GM19463 (cell line): ENCODE measurements at regions not wholly inside any gene's neighbourhood (a gene's known extent, or its start where the extent isn't known, plus 50 kb on each side); places are given as distances from the start of the nearest gene placed in this dataset.

Experiments
- ATAC-seq: cut with Tn5 transposase; IDR thresholded peaks from one replicate; pipeline ENCODE4 v1.9.1; 2021; ENCODE audit warnings: mild to moderate bottlenecking, moderate library complexity; ENCODE audit not compliant: unreplicated experiment

GRCh38 chr16:85464383-85465305 is 148.5 kb upstream of the GSE1 start:
- ATAC-seq: no peak

DNA sequence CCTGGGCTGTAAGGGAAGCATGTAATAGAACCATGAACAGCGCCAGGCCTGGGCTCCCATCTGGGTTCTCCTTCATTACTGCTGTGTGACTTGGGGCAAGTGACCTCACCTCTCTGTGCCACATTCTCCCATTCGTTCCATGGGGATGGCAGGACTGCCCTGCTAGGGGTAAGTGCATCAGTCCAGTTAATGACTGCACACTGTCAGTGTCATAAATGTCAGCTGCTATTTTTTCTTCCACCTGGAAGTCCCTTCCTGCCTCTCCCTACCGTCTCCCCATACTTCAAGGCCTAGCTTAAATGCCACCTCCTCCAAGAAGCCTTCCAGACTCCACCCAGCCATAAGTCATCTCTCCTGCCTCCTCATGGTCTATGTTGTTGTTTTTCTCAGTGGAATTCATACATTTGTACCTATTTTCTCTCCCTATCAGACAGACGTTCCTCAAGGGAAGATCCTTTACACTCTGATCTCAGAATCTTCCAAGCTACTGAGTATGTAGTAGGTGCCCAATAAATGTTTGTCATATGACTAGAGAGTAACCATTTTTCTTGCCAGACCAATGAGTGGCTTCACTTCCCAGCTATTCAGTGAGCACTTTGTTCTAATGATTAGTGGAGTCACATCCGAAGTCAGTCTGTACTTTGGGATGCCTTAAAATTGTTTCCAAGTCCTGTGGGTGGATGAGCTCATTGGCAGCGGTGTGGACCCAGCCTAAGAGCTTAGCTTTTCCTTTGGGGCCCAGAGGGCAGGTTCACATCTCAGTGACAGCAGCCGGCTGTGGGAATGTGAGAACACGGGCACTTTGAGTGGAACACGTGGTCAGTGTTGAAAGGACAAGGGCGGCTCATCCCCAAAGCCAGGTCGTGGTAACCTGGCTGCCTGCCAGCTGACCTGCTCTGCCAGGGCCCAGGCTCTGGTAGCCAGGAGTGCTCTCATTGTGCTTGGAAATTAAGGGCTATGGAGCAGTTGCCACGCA is 147.5 kb upstream of the GSE1 start:
- no peak for ATAC-seq

DNA sequence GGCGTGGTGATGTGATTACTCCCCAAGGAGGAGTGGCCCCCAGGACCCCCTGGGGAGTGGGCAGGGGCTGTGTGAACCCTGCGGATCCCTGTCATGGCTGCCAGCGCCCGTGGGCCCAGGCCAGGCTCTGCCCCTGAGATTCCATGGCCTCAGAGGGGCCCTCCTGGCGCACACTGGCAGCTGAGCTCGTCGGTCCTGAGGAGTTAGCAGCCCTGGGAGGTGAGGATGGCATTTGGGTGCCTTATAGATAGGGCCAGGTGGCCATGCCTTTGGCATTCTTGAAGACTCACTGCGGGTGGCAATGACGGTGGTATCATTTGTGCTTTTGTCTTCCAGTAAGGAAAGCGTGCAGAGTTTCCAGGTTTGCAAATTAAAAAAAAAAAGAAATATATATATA is 146.8 kb upstream of the GSE1 start:
- no peak for ATAC-seq

- no peak for ATAC-seq
Observed at GRCh38 chr16:85466989-85467388, 146.1 kb upstream of the GSE1 start.

- ATAC-seq: no peak
Observed at GRCh38 chr16:85469929-85470590, 143.1 kb upstream of the GSE1 start.

GRCh38 chr16:85470873-85471272 is 142.2 kb upstream of the GSE1 start:
- no peak for ATAC-seq

GRCh38 chr16:85471469-85472431 is 141.4 kb upstream of the GSE1 start:
- no peak for ATAC-seq

DNA sequence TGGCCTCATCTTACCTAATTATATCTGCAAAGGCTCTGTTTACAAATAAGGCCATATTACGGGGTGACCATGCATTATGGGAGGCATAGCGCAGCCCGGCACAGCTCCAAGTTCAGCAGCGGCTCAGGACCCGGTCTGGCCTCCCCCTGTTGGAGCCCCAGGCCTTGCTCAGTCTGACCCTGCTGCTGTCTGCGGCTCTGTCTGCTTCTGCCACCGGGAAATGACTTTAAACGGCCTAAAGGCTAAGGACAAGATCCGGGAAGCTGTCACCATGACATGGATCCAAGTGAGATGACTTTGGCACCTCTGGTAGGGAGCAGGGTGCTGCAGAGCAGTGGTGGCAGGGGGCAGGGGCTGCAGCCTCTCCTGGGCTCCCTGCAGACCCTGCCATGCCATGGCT is 140.6 kb upstream of the GSE1 start:
- no peak for ATAC-seq

DNA sequence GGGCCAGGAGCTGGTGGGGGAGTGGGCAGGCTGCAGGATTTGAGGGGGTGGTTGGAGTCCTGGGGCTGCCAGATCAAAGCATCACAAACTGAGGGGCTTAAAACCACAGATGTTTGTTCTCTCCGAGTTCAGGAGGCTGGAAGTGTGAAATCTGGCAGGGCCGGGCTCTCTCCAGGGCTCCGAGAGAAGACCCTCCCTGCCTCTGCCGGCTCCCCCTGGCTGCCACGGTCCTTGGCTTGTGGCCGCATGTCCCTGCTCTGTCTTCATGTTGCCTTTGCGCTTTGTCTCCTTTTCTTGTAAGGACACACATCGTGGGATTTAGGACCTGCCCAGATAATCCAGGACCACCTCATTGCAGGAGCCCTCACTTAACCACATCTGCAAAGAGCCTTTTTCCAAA is 139.8 kb upstream of the GSE1 start:
- no peak for ATAC-seq

DNA sequence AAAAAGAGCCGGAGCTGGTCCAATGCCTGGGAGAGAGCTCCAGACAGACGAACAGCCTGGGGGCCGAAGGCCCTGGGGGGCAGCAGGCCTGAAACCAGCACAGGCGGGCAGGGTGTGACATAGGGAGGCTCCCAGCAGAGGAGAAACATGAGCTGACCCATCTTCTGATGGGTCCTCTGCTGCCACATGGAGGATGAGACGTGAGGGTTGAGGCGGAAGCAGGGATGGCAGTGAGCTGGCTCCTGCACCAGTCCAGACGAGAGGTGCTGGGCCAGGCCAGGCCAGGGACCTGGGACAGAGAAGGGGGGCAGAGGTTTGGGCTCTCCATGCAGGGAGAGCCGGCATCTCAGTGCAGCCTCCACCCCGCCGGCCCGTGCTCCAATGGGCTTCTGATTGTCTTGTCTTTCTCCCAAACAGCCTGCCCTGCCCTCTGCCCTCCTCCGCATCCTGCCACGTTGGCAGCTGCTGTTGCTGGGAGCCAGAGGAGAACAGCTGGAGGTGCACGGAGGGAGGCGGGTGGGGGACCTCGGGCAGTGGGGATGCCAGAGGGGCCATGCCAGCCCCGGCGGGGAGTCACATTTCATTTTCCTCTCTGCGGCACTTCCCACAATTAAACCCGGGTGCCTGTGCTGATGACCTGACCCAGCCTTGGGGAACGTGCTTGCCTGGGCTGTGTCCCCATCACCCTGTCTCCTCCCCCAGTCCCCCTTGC is 139.1 kb upstream of the GSE1 start:
- no peak for ATAC-seq

GRCh38 chr16:85474621-85475217 is 138.4 kb upstream of the GSE1 start:
- ATAC-seq: no peak

DNA sequence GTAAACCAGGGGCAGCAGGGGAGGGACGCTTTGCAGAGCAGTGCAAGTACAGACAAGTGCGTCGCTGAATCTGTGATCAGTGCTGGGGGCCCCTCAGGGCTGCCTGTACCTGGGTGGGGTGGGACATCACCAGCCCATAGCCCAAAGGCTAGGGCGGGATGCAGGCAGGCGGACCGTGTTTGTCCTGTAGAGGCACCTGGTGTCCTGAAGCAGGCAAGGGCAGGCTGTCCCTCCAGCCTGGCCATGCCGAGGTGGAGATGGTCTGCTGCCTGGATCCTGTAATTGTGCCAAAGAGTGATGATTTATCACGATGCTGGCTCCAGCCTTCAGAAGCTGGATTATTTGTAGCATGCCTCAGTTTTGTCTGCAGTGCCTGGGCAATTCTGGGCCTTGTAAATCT is 137.9 kb upstream of the GSE1 start:
- ATAC-seq: no peak

GRCh38 chr16:85475691-85476300 is 137.3 kb upstream of the GSE1 start:
- ATAC-seq: no peak

DNA sequence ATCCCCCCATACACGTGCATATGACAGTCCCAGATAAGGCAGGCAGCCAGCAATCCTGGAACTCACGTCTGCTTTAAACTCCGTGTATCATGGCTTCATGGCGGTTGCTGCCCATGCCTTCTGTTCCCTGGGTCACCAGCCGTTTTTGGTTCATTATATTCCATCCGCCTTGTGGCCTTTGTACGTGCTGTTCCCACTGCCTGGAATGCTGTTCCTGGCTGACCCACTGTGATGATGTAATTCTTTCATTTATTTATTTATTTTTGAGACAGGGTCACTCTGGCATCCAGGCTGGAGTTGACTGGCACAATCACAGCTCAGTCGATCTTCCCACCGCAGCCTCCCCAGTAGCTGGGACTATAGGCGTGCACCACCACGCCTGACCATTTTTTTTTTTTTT is 136.7 kb upstream of the GSE1 start:
- ATAC-seq: no peak

DNA sequence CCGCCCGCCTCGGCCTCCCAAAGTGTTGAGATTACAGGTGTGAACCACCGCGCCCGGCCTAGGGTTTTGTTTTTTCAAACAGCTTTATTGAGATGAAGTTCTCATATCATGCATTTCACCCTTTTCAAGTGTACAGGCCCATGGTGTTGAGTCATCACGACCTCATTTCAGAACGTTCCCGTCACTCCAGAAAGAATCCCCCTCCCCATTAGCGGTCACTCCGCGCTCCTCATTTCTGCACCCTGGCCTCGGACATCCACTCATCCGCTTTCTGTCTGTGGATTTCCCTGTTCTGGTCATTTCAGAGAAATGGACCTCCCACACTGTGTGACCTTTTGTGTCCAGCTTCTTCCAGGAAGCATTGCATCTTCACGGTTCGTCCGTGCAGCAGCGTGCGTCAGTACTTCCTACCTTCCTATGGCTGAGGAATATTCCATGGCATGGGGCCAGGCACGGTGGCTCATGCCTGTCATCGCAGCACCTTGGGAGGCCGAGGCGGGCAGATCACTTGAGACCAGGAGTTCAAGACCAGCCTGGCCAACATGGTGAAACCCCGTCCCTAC is 135.2 kb upstream of the GSE1 start:
- no peak for ATAC-seq

GRCh38 chr16:85479972-85480726 is 133.0 kb upstream of the GSE1 start:
- no peak for ATAC-seq

GRCh38 chr16:85480727-85481101 is 132.4 kb upstream of the GSE1 start:
- no peak for ATAC-seq

DNA sequence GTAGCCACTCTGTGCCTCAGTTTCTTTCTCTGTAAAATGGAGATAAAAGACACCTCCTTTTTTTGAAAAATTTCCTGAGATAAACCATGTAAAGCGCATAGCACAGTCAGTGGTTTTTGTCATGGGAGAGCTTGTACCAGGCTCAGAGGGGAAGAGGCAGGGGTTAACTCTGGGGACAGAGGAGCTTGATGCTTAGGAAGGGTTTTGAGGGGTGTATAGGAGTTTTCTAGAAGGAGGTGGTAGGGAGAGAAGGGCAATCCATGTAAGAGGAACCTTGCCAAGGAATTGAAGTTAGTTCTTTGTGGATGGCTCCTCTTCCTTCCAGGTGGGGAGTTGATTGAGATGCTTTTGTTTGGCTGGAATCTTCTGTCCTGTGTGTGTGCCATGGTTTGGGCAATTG is 131.9 kb upstream of the GSE1 start:
- ATAC-seq: no peak
